MG63 (cell line): ENCODE measurements at regions not wholly inside any gene's neighbourhood (a gene's known extent, or its start where the extent isn't known, plus 50 kb on each side); places are given as distances from the start of the nearest gene placed in this dataset.
"Not testable (repeated sequence)": the region's sequence is repeated elsewhere in the genome, so short reads cannot be mapped to it uniquely, and the experiment has no call there.

ENCODE experiments used
- DNase-seq: peaks from one replicate; pipeline ENCODE4 v3.0.0-alpha.2; 2020
- H3K27me3 ChIP-seq: fragments of 250-450 bp; sonication (Bioruptor Pico); 2 replicates; pipeline ENCODE4 v1.5.1; 2020; ENCODE audit warnings: mild to moderate bottlenecking, moderate library complexity
- H3K36me3 ChIP-seq: fragments of 250-450 bp; sonication (Bioruptor Pico); 2 replicates; pipeline ENCODE4 v1.5.1; 2020; ENCODE audit warnings: mild to moderate bottlenecking, moderate library complexity
- H3K4me3 ChIP-seq: fragments of 250-450 bp; sonication (Bioruptor Pico); 2 replicates; pipeline ENCODE4 v1.5.1; 2020; ENCODE audit warnings: mild to moderate bottlenecking, moderate library complexity
- H3K9me3 ChIP-seq: fragments of 250-450 bp; sonication (Bioruptor Pico); 2 replicates; pipeline ENCODE4 v1.5.1; 2020; ENCODE audit warnings: mild to moderate bottlenecking, moderate library complexity

DNA sequence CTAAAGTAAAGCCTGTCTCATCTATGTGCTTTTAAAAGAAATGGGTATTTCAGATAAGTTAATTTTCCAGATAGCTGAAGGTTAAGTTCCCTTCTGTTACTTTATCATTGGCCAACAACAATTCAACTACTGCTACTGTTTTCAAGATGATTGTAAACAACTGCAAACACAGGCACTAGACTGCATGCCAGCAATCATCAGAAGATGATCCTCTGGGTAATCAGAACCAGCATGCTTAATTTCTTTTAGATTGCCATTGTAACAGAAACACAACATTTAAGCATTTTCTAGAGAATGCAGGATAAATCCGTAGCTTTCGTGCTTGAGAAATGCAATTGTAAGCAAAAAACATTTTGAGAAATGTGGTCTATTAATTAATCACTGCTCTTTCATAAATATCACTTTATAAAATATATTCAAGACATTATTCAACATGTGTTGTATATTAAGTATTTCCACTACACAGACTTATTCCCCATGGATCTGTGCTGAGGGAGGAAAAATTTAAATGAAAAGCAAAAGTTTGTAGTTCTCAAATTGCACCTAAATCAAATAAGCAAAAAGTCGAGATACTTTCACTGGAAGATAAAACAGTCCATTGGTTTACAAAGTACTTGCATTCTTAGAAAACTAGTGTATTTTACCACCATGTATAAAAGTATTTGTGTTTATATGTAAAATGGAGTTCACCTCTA, 133.7 kb downstream of the ATL2 start:
- DNase-seq: no peak
- no peak overlapping the region for H3K4me3 ChIP-seq
- no peaks in the 10 kb centered on the region for H3K9me3 ChIP-seq
- H3K27me3 ChIP-seq: no peaks in the 10 kb centered on the region
- no peaks in the 10 kb centered on the region for H3K36me3 ChIP-seq

DNA sequence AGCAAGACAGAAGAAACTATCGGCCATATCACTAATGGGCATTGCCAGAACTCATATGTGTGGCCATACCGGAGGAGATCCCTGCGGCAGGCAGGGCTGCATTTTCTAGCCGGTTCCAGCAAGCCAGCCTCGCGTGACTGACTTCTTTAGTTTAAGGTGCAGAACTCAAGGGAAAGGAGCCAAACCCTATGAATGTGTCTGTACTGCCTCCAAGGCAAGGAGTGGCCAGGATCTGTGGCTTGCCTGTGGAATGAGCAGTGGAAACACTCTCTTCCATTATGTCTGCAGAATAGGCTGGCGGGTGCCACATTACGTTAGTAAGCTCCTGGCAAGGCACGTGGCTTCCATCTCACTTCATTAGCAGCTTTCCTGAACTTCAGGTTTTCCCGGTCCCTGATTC, 137.6 kb downstream of the ATL2 start:
- no peaks in the 10 kb centered on the region for H3K27me3 ChIP-seq
- no peak overlapping the region for H3K4me3 ChIP-seq
- H3K36me3 ChIP-seq: no peaks in the 10 kb centered on the region
- peaks cover 2% of the 10 kb centered on the region; the same call in 1 of the 2 replicates for H3K9me3 ChIP-seq
- peak; percentile 90 for DNase-seq

- not testable (repeated sequence) for DNase-seq, H3K36me3 ChIP-seq, H3K9me3 ChIP-seq, H3K27me3 ChIP-seq
- peak overlapping the region; percentile 7; the same call in 1 of the 2 replicates for H3K4me3 ChIP-seq
Observed at GRCh38 chr2:38238705-38239104, 138.4 kb downstream of the ATL2 start.

DNA sequence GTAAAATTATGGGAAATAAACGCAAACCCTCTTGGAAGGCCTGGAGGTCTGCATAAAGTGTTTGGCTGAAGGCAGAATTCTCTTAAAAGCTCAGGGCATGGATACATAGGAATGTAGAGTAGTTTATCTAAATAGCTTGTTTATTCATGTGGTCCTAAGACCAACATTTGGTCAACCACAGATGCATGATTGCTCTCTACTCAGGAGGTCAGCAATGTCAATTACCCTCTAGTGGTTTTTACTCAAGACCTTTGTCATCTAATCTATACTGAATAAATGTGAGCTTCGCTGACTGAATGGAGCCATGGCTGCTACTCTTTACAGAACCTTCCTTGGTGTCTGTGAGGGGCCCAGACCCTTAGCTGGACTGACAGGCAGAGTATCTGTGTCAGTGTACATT, 139.8 kb downstream of the ATL2 start:
- Histone ChIP-seq H3K9me3 (peaks cover 4% of the 10 kb centered on the region; the same call in 1 of the 2 replicates), H3K27me3 (no peaks in the 10 kb centered on the region), H3K36me3 (no peaks in the 10 kb centered on the region), H3K4me3 (no peak overlapping the region)
- no peak for DNase-seq

- H3K27me3 ChIP-seq: no peaks in the 10 kb centered on the region
- peaks cover 4% of the 10 kb centered on the region; the same call in 1 of the 2 replicates for H3K9me3 ChIP-seq
- DNase-seq: peak; percentile 79
- H3K4me3 ChIP-seq: peak overlapping the region; percentile 3; the same call in 1 of the 2 replicates
- no peaks in the 10 kb centered on the region for H3K36me3 ChIP-seq
Observed at GRCh38 chr2:38233231-38233983, 143.7 kb downstream of the ATL2 start.

DNA sequence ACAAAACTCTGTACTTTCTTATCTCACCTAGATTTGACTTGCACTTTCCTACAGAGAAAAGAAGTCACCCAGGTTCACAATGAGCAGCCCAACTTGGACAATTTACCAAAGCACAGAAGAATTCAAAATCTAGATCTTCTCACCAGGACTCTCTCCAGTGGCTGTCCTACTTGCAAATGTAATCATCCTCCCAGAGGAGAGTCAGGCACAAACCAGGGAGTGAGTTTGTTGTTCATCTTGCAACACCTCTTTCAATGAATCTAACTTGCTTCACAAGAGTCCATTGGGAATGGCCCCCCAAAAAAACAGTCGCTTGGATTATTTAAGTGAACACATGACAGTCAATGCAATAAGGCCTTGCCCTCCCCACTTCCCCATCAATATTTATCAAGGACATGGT, 144.6 kb downstream of the ATL2 start:
- Histone ChIP-seq H3K27me3 (no peaks in the 10 kb centered on the region), H3K36me3 (no peaks in the 10 kb centered on the region)
- no peak for DNase-seq

DNA sequence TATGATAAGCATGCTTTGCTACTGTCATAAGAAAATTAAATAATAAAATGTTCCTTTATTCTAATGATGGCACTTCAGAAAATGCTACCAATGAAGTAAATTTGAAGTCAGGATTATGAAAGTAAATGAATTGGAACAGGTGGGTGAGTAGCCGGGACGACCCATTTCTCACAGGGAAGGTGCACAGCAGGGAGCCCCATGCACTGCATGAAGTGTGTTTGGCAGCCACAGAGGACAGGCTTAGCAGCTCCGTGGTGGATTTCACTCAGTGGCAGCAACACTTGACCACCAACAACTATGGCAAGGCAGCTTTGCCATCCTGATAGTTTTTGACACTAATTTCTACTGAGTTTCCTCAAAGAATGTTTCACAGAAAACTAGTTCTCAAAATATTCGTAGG, 146.3 kb downstream of the ATL2 start:
- Histone ChIP-seq H3K36me3 (no peaks in the 10 kb centered on the region), H3K27me3 (no peaks in the 10 kb centered on the region), H3K4me3 (no peak overlapping the region), H3K9me3 (peaks cover 4% of the 10 kb centered on the region; the same call in 1 of the 2 replicates)
- no peak for DNase-seq

More for the DNA sequence above, 144.6 kb downstream of the ATL2 start:
- no peak overlapping the region for H3K4me3 ChIP-seq
- H3K9me3 ChIP-seq: peaks cover 4% of the 10 kb centered on the region; the same call in 1 of the 2 replicates

DNA sequence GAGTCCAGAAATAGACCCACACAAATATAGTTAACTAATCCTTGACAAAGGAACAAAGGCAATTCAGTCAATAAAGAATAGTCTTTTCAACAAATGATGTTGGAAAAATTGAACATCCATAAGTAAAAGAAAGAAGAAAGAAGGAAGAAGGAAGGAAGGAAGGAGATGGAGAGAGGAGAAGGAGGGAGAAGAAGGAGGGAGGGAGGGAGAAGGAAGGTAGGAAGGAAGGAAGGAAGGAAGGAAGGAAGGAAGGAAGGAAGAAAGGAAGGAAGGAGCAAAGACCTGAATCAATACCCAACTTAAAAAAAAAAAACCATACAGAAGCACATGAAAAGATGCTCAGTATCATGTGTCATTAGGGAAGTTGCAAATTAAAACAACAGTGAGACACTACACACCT, 148.3 kb downstream of the ATL2 start:
- peaks cover 15% of the 10 kb centered on the region for H3K9me3 ChIP-seq
- no peaks in the 10 kb centered on the region for H3K27me3 ChIP-seq
- no peak for DNase-seq
- no peaks in the 10 kb centered on the region for H3K36me3 ChIP-seq
- H3K4me3 ChIP-seq: no peak overlapping the region

DNA sequence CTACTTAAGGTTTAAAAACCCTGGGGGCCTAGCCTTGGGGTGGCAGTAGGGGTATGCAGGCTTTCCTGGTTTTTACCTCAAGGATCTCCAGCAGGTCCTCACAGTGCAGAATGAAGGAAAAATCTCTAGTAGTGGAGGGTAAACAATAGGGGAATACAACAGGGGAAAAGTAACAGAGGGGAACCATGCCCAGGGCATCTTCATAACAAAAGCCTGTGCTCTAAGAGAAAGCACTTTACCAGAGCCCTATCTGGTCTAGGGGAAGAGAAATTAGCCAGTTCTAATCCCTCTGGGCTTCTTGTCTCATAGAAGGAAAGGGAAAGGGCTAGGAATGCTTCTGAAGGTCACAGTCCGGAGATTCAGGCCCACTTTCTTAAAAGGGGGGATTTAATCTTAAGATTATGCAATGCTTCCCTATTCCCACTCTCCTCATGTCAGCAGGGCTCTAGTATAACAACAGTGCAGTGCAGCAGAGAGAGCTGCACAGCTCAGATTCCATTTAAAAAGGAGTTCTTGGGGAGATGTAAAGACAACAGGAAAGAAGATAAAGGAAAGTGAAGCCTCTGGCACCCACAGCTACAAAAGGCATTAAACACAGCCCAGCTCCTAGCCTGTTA, 149.0 kb upstream of the CYP1B1 start:
- Histone ChIP-seq H3K27me3 (no peaks in the 10 kb centered on the region), H3K9me3 (peaks cover 19% of the 10 kb centered on the region), H3K4me3 (no peak overlapping the region), H3K36me3 (peaks cover 2% of the 10 kb centered on the region; the same call in 1 of the 2 replicates)
- no peak for DNase-seq

GRCh38 chr2:38224181-38224580, 148.2 kb upstream of the CYP1B1 start:
- Histone ChIP-seq H3K36me3 (peaks cover 2% of the 10 kb centered on the region; the same call in 1 of the 2 replicates), H3K4me3 (no peak overlapping the region), H3K27me3 (no peaks in the 10 kb centered on the region), H3K9me3 (peaks cover 19% of the 10 kb centered on the region)
- DNase-seq: no peak

- no peaks in the 10 kb centered on the region for H3K27me3 ChIP-seq
Observed at GRCh38 chr2:38223256-38223655, 147.3 kb upstream of the CYP1B1 start.

DNA sequence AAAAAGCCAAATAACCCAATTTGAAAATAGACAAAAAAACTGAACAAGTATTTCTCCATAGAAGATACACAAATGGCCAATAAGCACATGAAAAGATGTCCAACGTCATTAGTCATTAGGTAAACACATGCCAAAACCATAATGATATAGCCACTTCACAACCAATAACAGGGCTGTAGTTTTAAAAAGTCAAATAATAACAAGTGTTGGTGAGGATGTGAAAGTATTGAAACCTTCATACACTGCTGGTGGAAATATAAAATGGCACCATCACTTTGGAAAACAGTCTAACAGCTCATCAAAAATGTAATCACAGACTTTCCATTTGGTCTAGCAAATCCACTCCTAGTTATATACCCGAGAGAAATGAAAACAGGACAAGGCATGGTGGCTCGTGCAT, 144.2 kb upstream of the CYP1B1 start:
- Histone ChIP-seq H3K36me3 (peaks cover 2% of the 10 kb centered on the region; the same call in 1 of the 2 replicates), H3K4me3 (no peak overlapping the region), H3K27me3 (no peaks in the 10 kb centered on the region), H3K9me3 (peaks cover 14% of the 10 kb centered on the region)
- no peak for DNase-seq

More at GRCh38 chr2:38223256-38223655, 147.3 kb upstream of the CYP1B1 start:
- DNase-seq: no peak
- H3K4me3 ChIP-seq: no peak overlapping the region
- H3K9me3 ChIP-seq: peaks cover 19% of the 10 kb centered on the region
- peaks cover 2% of the 10 kb centered on the region; the same call in 1 of the 2 replicates for H3K36me3 ChIP-seq

DNA sequence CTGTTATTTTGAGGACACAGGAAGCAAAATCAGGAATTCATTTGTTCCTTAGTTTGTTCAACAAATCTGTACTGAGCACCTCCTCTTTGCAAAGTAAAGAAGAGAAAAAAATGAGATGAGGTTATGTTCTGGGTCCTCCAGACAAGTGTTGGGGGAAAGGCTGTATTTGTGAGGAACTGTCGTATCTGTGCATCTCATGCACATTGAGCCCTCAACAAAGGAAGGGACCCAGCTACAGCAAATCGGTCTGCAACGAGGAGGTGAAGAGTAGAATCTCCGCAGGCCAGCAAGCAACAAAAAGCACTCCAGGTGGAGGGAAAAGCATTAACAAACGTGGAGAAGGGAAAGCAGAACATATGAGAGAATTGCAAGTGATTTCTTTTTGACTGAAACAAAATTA, 143.0 kb upstream of the CYP1B1 start:
- Histone ChIP-seq H3K9me3 (peaks cover 5% of the 10 kb centered on the region), H3K27me3 (no peaks in the 10 kb centered on the region), H3K36me3 (peaks cover 2% of the 10 kb centered on the region; the same call in 1 of the 2 replicates), H3K4me3 (no peak overlapping the region)
- DNase-seq: no peak

DNA sequence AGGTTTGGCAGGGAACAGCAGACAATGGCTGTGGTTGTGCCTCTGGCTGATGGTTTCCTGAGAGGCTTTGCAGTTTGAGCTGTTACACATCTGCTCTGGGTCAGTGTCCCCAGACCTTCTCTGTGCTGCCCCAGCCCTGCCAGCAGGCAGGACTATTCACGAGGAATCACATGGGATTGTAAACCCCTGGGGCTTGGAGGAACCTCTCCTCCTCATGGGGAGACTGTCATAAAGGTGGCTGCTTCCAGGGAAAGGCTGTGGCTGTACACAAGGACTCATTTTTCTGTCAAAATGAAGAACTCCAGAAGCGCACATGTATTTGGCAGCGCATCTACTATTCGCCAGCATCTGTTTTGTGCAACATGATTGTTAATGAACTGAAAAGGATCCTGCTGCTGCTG, 142.6 kb upstream of the CYP1B1 start:
- peaks cover 5% of the 10 kb centered on the region for H3K9me3 ChIP-seq
- no peaks in the 10 kb centered on the region for H3K27me3 ChIP-seq
- DNase-seq: no peak
- H3K4me3 ChIP-seq: no peak overlapping the region
- H3K36me3 ChIP-seq: peaks cover 2% of the 10 kb centered on the region; the same call in 1 of the 2 replicates

GRCh38 chr2:38217401-38218188, 141.6 kb upstream of the CYP1B1 start:
- Histone ChIP-seq H3K9me3 (peaks cover 9% of the 10 kb centered on the region), H3K4me3 (no peak overlapping the region), H3K27me3 (no peaks in the 10 kb centered on the region), H3K36me3 (peaks cover 2% of the 10 kb centered on the region; the same call in 1 of the 2 replicates)
- no peak for DNase-seq

DNA sequence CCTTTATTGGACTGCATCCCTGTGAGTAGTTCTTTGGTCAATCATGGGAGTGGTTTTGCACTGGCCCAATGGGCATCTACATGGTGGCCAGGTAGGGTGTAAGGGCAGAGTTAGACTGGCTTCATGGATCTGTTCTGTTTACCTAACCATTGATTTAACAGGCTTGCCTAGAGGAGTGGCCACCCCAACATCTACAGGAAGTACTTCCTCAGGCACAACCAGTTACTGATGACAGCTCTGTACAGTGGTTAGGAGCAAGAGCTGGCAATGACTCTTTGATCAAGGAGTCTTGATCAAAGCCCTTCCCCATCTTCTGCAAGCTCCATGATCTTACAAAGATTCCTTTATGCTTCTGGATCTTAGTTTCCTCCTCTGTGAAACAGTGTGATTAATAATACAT, 140.9 kb upstream of the CYP1B1 start:
- H3K4me3 ChIP-seq: no peak overlapping the region
- H3K9me3 ChIP-seq: peaks cover 14% of the 10 kb centered on the region
- no peaks in the 10 kb centered on the region for H3K27me3 ChIP-seq
- H3K36me3 ChIP-seq: peaks cover 2% of the 10 kb centered on the region; the same call in 1 of the 2 replicates
- no peak for DNase-seq
